ENCODE measurements at regions not wholly inside any gene's neighbourhood (a gene's known extent, or its start where the extent isn't known, plus 50 kb on each side); places are given as distances from the start of the nearest gene placed in this dataset.

- Histone ChIP-seq H2AFZ (ENCODE audit: low read depth, low read length) (no peak overlapping the region), H3K36me3 (ENCODE audit: control insufficient read depth, insufficient read depth, low read length) (no peaks in the 10 kb centered on the region), H3K9me1 (ENCODE audit: control insufficient read depth, insufficient read depth, low read length) (no peaks in the 10 kb centered on the region), H3K27ac (ENCODE audit: extremely low read depth, low read depth, low read length) (no peak overlapping the region), H3K9ac (ENCODE audit: insufficient read depth in 1 of 2, low read depth in 2 of 2, low read length in 2 of 2) (no peak overlapping the region), H3K4me1 (replicated peaks in 1 of 2; ENCODE audit: control insufficient read depth in 2 of 2, insufficient read depth in 2 of 2, low read length in 2 of 2) (no peaks in the 10 kb centered on the region), H3K4me3 (no peak overlapping the region), H3K4me2 (ENCODE audit: insufficient read depth, low read length) (no peak overlapping the region), H3K79me2 (ENCODE audit: control insufficient read depth, insufficient read depth, low read length) (no peaks in the 10 kb centered on the region), H3K9me3 (replicated peaks; ENCODE audit: control insufficient read depth, insufficient read depth, low read depth, low read length) (no peaks in the 10 kb centered on the region), H3K27me3 (ENCODE audit: control insufficient read depth in 2 of 2, insufficient read depth in 2 of 2, low read length in 2 of 2) (no peaks in the 10 kb centered on the region), H4K20me1 (replicated peaks; ENCODE audit: control insufficient read depth, insufficient read depth, low read length) (no peaks in the 10 kb centered on the region)
- 0% methylated on average over 9 of the region's 9 CpGs for WGBS (ENCODE audit: insufficient coverage, low coverage, missing lambda C conversion rate)
- no TSS peak for BruUV-seq (replicated peaks)
- ATAC-seq (no peak), DNase-seq (ENCODE audit: extremely low read depth in 1 of 4, low spot score in 3 of 4) (no peak), FAIRE-seq (no peak)
- intact Hi-C loops (cut with micrococcal nuclease) (no loop called here), in situ Hi-C loops (cut with MboI) (no loop called here)
- CTCF ChIA-PET (ENCODE audit: low intra/inter-chr PET ratio), result no interaction called here
- POLR2A ChIA-PET, result no interaction called here
- TF ChIP-seq DLX4 (CRISPR knock-in tag; IDR thresholded peaks at IDR 0.05) (no peak), NFE2L1 (tag; IDR thresholded peaks at IDR 0.05; ENCODE audit: borderline replicate concordance, low read depth) (no peak), TCF7L2 (IDR thresholded peaks at IDR 0.05; ENCODE audit: low read depth, low read length) (no peak), MEF2A (IDR thresholded peaks at IDR 0.05; ENCODE audit: control insufficient read depth, low read depth, low read length) (no peak), BCL6 (CRISPR knock-in tag; IDR thresholded peaks at IDR 0.05) (no peak), TRIM28 (IDR thresholded peaks at IDR 0.05) (no peak)
Observed at GRCh38 chr6:114564302-114564933, 221.6 kb upstream of the HS3ST5 start.

- H3K9me1 ChIP-seq (ENCODE audit: control insufficient read depth, insufficient read depth, low read length), result no peaks in the 10 kb centered on the region
- FAIRE-seq (no peak), ATAC-seq (no peak), DNase-seq (ENCODE audit: extremely low read depth in 1 of 4, low spot score in 3 of 4) (no peak)
- no peaks in the 10 kb centered on the region for H3K36me3 ChIP-seq (ENCODE audit: control insufficient read depth, insufficient read depth, low read length)
- H4K20me1 ChIP-seq (replicated peaks; ENCODE audit: control insufficient read depth, insufficient read depth, low read length), result no peaks in the 10 kb centered on the region
- in situ Hi-C loops (cut with MboI) (no loop called here), intact Hi-C loops (cut with micrococcal nuclease) (no loop called here)
- H3K9me3 ChIP-seq (replicated peaks; ENCODE audit: control insufficient read depth, insufficient read depth, low read depth, low read length), result no peaks in the 10 kb centered on the region
- ChIA-PET POLR2A (no interaction called here), CTCF (ENCODE audit: low intra/inter-chr PET ratio) (no interaction called here)
- H2AFZ ChIP-seq (ENCODE audit: low read depth, low read length), result no peak overlapping the region
- no peak overlapping the region for H3K9ac ChIP-seq (ENCODE audit: insufficient read depth in 1 of 2, low read depth in 2 of 2, low read length in 2 of 2)
- no peaks in the 10 kb centered on the region for H3K4me1 ChIP-seq (replicated peaks in 1 of 2; ENCODE audit: control insufficient read depth in 2 of 2, insufficient read depth in 2 of 2, low read length in 2 of 2)
- 0% methylated on average over 1 of the region's 1 CpG for WGBS (ENCODE audit: insufficient coverage, low coverage, missing lambda C conversion rate)
- no peak overlapping the region for H3K27ac ChIP-seq (ENCODE audit: extremely low read depth, low read depth, low read length)
- H3K4me2 ChIP-seq (ENCODE audit: insufficient read depth, low read length), result no peak overlapping the region
- no peaks in the 10 kb centered on the region for H3K79me2 ChIP-seq (ENCODE audit: control insufficient read depth, insufficient read depth, low read length)
- no TSS peak for BruUV-seq (replicated peaks)
- H3K4me3 ChIP-seq, result no peak overlapping the region
- H3K27me3 ChIP-seq (ENCODE audit: control insufficient read depth in 2 of 2, insufficient read depth in 2 of 2, low read length in 2 of 2), result no peaks in the 10 kb centered on the region
- no peak for TF ChIP-seq ZNF766 (CRISPR knock-in tag; conservative IDR thresholded peaks at IDR 0.05)
- no peak for TF ChIP-seq ZNF778 (CRISPR knock-in tag; IDR thresholded peaks at IDR 0.05)
- TF ChIP-seq CXXC5 (CRISPR knock-in tag; IDR thresholded peaks at IDR 0.05), result no peak
- no peak for TF ChIP-seq SREBF1 (IDR thresholded peaks at IDR 0.05; ENCODE audit: borderline replicate concordance, low read depth, low read length)
- no peak for TF ChIP-seq HDAC8 (tag; IDR thresholded peaks at IDR 0.05)
- TF ChIP-seq ZNF717 (CRISPR knock-in tag; IDR thresholded peaks at IDR 0.05), result no peak
- TF ChIP-seq L3MBTL2 (IDR thresholded peaks at IDR 0.05), result no peak
Observed at GRCh38 chr6:114559419-114559818, 216.6 kb upstream of the HS3ST5 start.

All from K562 (cell line).